VCaP (cell line): ENCODE measurements at regions not wholly inside any gene's neighbourhood (a gene's known extent, or its start where the extent isn't known, plus 50 kb on each side); places are given as distances from the start of the nearest gene placed in this dataset.

ENCODE experiments used
- H3K27ac ChIP-seq: fragments of 450-650 bp; 2 replicates; pipeline ENCODE4 v1.5.1; 2017
- TF ChIP-seq, protein P1 (sequence below): fragments of 450-650 bp; conservative IDR thresholded peaks from 2 replicates; pipeline ENCODE4 v1.5.1; 2017; ENCODE audit warnings: mild to moderate bottlenecking, moderate library complexity

DNA sequence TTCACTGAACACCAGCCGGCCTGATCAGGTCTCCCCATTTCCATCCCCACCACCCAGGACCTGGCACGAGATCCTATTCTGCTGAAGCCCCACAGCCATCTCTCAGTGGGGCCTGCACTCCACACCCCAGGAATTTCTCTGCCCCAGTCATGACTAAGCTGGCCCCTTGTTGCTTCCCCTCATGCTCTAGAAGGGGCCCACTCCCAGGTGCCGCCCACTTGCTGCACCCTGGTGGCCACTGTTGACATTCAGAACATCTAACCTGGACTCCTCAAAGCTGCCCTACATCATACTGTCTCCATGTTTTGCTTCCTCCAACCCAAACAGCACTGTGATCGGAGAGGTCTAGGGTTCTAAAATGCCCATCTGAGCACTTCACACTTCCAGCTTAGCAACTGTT is 90.7 kb upstream of the KLHL29 start:
- TF ChIP-seq, protein P1, sequence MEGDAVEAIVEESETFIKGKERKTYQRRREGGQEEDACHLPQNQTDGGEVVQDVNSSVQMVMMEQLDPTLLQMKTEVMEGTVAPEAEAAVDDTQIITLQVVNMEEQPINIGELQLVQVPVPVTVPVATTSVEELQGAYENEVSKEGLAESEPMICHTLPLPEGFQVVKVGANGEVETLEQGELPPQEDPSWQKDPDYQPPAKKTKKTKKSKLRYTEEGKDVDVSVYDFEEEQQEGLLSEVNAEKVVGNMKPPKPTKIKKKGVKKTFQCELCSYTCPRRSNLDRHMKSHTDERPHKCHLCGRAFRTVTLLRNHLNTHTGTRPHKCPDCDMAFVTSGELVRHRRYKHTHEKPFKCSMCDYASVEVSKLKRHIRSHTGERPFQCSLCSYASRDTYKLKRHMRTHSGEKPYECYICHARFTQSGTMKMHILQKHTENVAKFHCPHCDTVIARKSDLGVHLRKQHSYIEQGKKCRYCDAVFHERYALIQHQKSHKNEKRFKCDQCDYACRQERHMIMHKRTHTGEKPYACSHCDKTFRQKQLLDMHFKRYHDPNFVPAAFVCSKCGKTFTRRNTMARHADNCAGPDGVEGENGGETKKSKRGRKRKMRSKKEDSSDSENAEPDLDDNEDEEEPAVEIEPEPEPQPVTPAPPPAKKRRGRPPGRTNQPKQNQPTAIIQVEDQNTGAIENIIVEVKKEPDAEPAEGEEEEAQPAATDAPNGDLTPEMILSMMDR: no peak
- no peak overlapping the region for H3K27ac ChIP-seq

DNA sequence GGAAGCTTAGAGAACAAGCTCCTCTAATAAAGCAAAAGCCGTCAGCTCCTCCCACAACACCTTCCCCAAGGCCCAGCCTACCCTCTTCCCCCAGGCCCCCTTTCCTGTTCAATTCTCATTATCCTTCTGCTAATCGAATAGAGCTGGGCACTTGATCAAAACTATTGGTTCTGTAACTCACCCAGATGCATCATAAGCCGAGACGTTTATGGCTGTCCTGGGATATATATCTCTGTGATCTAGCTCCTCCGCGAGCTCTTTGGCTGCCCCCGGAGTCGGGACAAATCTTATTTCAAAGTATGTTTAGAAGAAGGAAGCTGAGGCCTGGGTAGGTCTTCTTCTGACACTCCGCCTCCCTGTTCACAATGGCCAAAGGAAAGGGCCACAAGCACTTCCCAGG is 88.3 kb upstream of the KLHL29 start:
- H3K27ac ChIP-seq: no peak overlapping the region
- TF ChIP-seq, protein P1: no peak

GRCh38 chr2:23297112-23297511 is 87.9 kb upstream of the KLHL29 start:
- TF ChIP-seq, protein P1: no peak
- no peak overlapping the region for H3K27ac ChIP-seq

GRCh38 chr2:23298551-23298950 is 86.4 kb upstream of the KLHL29 start:
- H3K27ac ChIP-seq: no peak overlapping the region
- TF ChIP-seq, protein P1: no peak

GRCh38 chr2:23299476-23300195 is 85.3 kb upstream of the KLHL29 start:
- TF ChIP-seq, protein P1: no peak
- no peak overlapping the region for H3K27ac ChIP-seq

- TF ChIP-seq, protein P1: no peak
- H3K27ac ChIP-seq: no peak overlapping the region
Measured at GRCh38 chr2:23301136-23301535, 83.8 kb upstream of the KLHL29 start.

- TF ChIP-seq, protein P1: no peak
- H3K27ac ChIP-seq: no peak overlapping the region
Measured at GRCh38 chr2:23302591-23302990, 82.4 kb upstream of the KLHL29 start.
